ENCODE measurements at regions not wholly inside any gene's neighbourhood (a gene's known extent, or its start where the extent isn't known, plus 50 kb on each side); places are given as distances from the start of the nearest gene placed in this dataset.

GRCh38 chr4:187181054-187181453 is 457.4 kb upstream of the FAT1 start:
- no peak for DNase-seq (ENCODE audit: low spot score)

- no peak for DNase-seq (ENCODE audit: low spot score)
These were observed 459.7 kb upstream of the FAT1 start for GRCh38 chr4:187183346-187183745.

- no peak for DNase-seq (ENCODE audit: low spot score)
These were observed 460.2 kb upstream of the FAT1 start for GRCh38 chr4:187183826-187184225.

GRCh38 chr4:187184508-187184907 is 460.9 kb upstream of the FAT1 start:
- DNase-seq (ENCODE audit: low spot score): no peak

GRCh38 chr4:187188118-187188517 is 464.5 kb upstream of the FAT1 start:
- DNase-seq (ENCODE audit: low spot score): no peak

- no peak for DNase-seq (ENCODE audit: low spot score)
These were observed 465.1 kb upstream of the FAT1 start for GRCh38 chr4:187188741-187189140.

- no peak for DNase-seq (ENCODE audit: low spot score)
These were observed 466.7 kb upstream of the FAT1 start for GRCh38 chr4:187190390-187190789.

- no peak for DNase-seq (ENCODE audit: low spot score)
These were observed 468.0 kb upstream of the FAT1 start for GRCh38 chr4:187191676-187192075.

- no peak for DNase-seq (ENCODE audit: low spot score)
These were observed 468.6 kb upstream of the FAT1 start for GRCh38 chr4:187192266-187192665.

GRCh38 chr4:187193141-187193540 is 469.5 kb upstream of the FAT1 start:
- DNase-seq (ENCODE audit: low spot score): no peak

GRCh38 chr4:187204389-187204918 is 480.8 kb upstream of the FAT1 start:
- no peak for DNase-seq (ENCODE audit: low spot score)

- DNase-seq (ENCODE audit: low spot score): no peak
These were observed 484.3 kb upstream of the FAT1 start for GRCh38 chr4:187207931-187208330.

GRCh38 chr4:187208651-187209050 is 485.0 kb upstream of the FAT1 start:
- no peak for DNase-seq (ENCODE audit: low spot score)

GRCh38 chr4:187209921-187210613 is 486.4 kb upstream of the FAT1 start:
- DNase-seq (ENCODE audit: low spot score): no peak

- DNase-seq (ENCODE audit: low spot score): no peak
These were observed 488.9 kb upstream of the FAT1 start for GRCh38 chr4:187212446-187213080.

- DNase-seq (ENCODE audit: low spot score): no peak
These were observed 491.8 kb upstream of the FAT1 start for GRCh38 chr4:187215438-187215837.

- DNase-seq (ENCODE audit: low spot score): no peak
These were observed 495.1 kb upstream of the FAT1 start for GRCh38 chr4:187218705-187219245.

GRCh38 chr4:187224560-187224959 is 500.9 kb upstream of the FAT1 start:
- DNase-seq (ENCODE audit: low spot score): no peak

GRCh38 chr4:187227907-187228704 is 504.4 kb upstream of the FAT1 start:
- no peak for DNase-seq (ENCODE audit: low spot score)

GRCh38 chr4:187232196-187232595 is 508.5 kb upstream of the FAT1 start:
- DNase-seq (ENCODE audit: low spot score): no peak

- DNase-seq (ENCODE audit: low spot score): no peak
These were observed 509.1 kb upstream of the FAT1 start for GRCh38 chr4:187232796-187233195.

GRCh38 chr4:187235456-187236170 is 512.0 kb upstream of the FAT1 start:
- DNase-seq (ENCODE audit: low spot score): no peak

Data from CD4-positive, alpha-beta T cell treated with Interleukin-15 for 4 hours (primary cell).